ENCODE measurements at regions not wholly inside any gene's neighbourhood (a gene's known extent, or its start where the extent isn't known, plus 50 kb on each side); places are given as distances from the start of the nearest gene placed in this dataset.

GRCh38 chr11:8820401-8820800, 90.6 kb upstream of the AKIP1 start:
- no peak for TF ChIP-seq CTCF (IDR thresholded peaks at IDR 0.05; ENCODE audit: low read depth, low read length, poor library complexity, severe bottlenecking)
- no peak for TF ChIP-seq EZH2phosphoT487 (IDR thresholded peaks at IDR 0.05; ENCODE audit: borderline replicate concordance, low read length)
